Fibroblast of villous mesenchyme (primary cell): ENCODE measurements at regions not wholly inside any gene's neighbourhood (a gene's known extent, or its start where the extent isn't known, plus 50 kb on each side); places are given as distances from the start of the nearest gene placed in this dataset.
A peak's percentile ranks its signal among the peaks of the same experiment; 100 is the strongest.

ENCODE experiments used
- DNase-seq: peaks from one replicate; pipeline ENCODE4 v3.0.0-alpha.2; 2010; ENCODE audit warnings: low read depth
- H3K4me3 ChIP-seq: 2 replicates; pipeline ENCODE4 v1.5.1; 2011; ENCODE audit warnings: low read depth, mild to moderate bottlenecking, low read length
- TF ChIP-seq, protein P1 (sequence below): IDR thresholded peaks from 2 replicates; pipeline ENCODE4 v1.5.1; 2012; ENCODE audit warnings: low read depth, mild to moderate bottlenecking, low read length; ENCODE audit not compliant: insufficient read depth

DNA sequence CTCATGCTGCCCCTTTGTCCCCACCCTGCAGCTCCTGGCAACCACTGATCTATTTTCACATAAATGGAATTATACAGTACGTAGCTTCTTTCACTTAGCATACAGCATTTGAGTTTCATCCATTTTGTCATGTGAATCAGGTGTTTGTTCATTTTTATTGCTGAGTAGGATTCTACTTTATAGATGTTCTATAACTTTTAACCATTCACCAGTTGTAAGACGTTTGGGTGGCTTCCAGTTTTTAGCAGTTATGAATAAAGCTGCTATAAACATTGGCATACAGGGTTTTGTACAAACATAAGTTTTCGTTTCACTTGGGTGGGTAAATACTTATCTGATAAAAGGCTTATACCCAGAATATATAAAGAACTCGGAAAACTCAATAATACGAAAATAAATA, 102.3 kb upstream of the KLHL13 start:
- TF ChIP-seq, protein P1, sequence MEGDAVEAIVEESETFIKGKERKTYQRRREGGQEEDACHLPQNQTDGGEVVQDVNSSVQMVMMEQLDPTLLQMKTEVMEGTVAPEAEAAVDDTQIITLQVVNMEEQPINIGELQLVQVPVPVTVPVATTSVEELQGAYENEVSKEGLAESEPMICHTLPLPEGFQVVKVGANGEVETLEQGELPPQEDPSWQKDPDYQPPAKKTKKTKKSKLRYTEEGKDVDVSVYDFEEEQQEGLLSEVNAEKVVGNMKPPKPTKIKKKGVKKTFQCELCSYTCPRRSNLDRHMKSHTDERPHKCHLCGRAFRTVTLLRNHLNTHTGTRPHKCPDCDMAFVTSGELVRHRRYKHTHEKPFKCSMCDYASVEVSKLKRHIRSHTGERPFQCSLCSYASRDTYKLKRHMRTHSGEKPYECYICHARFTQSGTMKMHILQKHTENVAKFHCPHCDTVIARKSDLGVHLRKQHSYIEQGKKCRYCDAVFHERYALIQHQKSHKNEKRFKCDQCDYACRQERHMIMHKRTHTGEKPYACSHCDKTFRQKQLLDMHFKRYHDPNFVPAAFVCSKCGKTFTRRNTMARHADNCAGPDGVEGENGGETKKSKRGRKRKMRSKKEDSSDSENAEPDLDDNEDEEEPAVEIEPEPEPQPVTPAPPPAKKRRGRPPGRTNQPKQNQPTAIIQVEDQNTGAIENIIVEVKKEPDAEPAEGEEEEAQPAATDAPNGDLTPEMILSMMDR, result no peak
- H3K4me3 ChIP-seq, result no peak overlapping the region
- no peak for DNase-seq

GRCh38 chrX:118219866-118220265, 103.3 kb upstream of the KLHL13 start:
- TF ChIP-seq, protein P1, result no peak
- H3K4me3 ChIP-seq, result no peak overlapping the region
- no peak for DNase-seq

- H3K4me3 ChIP-seq, result no peak overlapping the region
- no peak for DNase-seq
- TF ChIP-seq, protein P1, result no peak
These were observed 103.9 kb upstream of the KLHL13 start for GRCh38 chrX:118220509-118220908.

DNA sequence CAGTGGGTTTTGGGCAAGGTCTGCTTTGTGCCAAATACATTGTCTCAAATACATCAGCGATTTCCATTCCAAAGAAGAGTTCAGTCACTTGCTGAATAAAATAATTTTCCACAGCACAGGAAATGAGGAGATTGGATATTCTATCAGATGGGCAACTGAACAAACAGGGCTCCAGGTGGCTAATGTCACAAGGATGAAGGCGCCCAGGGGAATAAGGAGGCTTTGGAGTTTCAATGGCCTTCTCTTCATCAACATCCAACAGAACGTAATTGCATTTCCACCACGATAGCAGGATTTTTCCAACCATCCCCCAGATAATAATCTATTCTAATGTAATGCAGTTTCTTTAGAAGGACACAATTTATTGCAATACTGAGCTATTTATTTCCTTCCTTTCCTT, 104.7 kb upstream of the KLHL13 start:
- DNase-seq, result no peak
- no peak overlapping the region for H3K4me3 ChIP-seq
- TF ChIP-seq, protein P1, result no peak

GRCh38 chrX:118221733-118222132, 105.1 kb upstream of the KLHL13 start:
- peak; percentile 11 for DNase-seq
- H3K4me3 ChIP-seq, result no peak overlapping the region
- TF ChIP-seq, protein P1, result no peak

GRCh38 chrX:118222421-118222820, 105.8 kb upstream of the KLHL13 start:
- no peak overlapping the region for H3K4me3 ChIP-seq
- TF ChIP-seq, protein P1, result no peak
- DNase-seq, result no peak

DNA sequence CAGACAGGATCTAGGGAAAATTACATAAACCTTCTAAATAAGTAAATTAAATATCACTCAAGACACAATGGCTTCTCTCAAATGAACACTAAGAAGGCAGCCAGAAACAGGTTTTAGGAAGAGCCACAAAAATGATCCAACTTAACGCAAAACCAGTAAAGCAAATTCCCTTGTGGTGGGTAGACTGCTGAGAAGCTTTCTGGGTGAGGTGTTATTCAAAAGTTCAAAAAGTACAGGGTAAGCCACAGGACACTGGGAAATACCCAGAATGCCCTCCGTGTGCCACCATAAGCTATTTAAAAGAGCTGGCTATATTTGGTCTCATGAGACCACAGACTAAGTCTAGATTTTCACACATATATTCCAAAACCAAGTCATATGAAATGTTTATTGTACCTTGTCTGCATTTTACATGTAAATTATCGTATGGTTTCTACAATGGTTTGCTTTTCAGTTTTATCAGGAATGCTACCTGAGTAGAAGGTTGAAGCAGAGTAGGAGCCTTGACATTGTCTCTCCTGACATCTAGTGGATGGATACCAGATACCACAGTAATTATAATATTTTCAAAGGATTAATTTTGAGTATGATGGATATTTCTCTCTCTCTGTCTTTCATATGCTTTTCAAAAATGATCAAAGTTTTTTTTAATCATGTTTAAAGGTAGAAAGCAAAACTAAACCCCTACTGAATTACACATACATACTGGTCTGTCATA, 109.3 kb upstream of the KLHL13 start:
- TF ChIP-seq, protein P1, result peak; percentile 21
- DNase-seq, result peak; percentile 6
- no peak overlapping the region for H3K4me3 ChIP-seq
